HG03378 (cell line): ENCODE measurements at regions not wholly inside any gene's neighbourhood (a gene's known extent, or its start where the extent isn't known, plus 50 kb on each side); places are given as distances from the start of the nearest gene placed in this dataset.

Experiments used
- ATAC-seq: cut with Tn5 transposase; IDR thresholded peaks from one replicate; pipeline ENCODE4 v1.9.1; 2021; ENCODE audit warnings: mild to moderate bottlenecking, moderate library complexity; ENCODE audit not compliant: unreplicated experiment

DNA sequence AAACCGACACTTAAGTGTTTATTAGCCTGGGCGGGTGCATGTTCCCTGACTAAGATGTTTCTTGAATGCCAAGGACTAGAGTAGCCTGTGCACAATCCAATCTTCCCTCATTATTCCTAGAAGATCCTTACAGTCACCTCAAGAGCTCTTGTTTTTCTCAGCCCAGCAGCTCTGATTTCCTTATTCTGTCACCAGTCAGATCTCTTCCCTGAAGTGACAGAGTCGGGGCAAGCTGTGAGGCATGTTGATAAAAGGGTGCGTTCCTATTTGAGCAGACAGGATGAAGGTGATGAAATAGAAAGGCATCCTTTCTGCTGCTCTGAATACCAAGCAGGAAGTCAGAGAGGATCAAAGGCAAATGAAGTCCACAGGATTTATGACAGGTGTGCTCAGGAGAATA is 125.6 kb upstream of the MCTP2 start:
- no peak for ATAC-seq

DNA sequence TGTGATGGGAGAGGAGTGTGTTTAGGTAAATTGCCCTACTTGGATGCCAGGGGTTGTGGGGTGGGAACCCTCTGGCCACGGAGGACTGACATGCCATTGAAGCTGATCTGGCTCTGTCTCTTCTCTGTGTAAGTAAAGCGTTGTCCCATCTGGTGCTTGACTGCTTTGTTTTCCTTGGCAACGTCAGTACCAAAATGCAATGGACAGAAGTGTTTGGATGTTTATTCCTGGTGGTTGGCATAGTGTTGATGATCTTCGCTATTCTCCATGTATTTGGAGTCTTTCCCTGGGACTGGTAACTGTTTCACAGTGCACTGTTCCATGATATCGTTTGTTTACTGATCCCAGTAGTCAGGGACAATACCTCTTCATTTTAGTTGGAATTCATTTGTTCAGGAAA is 130.5 kb upstream of the MCTP2 start:
- ATAC-seq, result no peak

- no peak for ATAC-seq
Observed at GRCh38 chr15:94099574-94099960, 131.8 kb upstream of the MCTP2 start.

DNA sequence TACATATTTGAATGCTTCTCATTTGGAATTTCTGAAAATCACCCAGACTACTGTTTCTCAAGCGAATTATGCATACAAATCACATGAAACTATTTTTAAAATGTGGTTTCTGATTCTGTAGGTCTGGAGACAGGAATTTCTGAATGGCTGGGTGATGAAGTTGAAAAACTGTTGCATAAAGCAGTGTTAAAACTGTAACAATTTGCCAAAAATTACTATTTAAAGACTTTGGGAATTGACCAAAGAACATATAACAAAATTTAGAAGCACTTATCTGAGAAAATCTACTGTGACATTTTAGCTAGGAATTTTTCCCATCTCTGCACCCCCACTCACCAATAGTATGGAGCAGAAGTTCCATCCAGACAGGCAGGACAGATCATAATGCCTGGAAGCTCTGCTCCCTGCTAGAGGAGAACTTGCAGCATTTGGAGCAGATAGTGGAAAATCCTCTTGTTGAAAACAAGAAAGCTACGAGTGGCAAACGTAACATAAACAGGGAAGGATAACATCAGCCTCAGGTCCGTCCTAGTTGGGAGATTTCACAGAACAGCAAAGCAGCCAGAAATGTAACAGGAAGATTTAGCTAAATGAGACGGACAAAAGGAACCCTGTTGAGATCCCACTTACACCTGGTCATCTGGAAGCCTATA is 132.3 kb upstream of the MCTP2 start:
- no peak for ATAC-seq

- no peak for ATAC-seq
Observed at GRCh38 chr15:94097552-94097951, 133.8 kb upstream of the MCTP2 start.

DNA sequence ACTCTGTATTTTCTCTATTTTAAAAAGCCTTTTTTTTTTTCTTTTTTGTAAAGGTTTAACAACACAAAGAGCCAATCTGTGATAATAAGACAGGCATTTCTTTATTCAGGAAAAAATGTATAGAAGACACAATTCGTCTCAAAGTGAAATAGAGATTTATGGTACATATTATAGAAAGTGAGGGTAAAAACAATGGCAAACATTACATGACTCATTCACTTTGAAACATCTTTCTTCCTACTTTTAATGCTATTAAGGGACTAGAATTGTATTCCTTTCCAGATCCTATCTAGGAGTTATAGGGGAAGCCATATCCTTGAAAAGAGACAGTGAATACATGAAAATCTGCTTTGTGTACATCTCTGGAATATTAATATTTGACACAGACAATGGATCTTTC is 137.1 kb upstream of the MCTP2 start:
- ATAC-seq, result no peak

- no peak for ATAC-seq
Observed at GRCh38 chr15:94086341-94086740, 145.0 kb upstream of the MCTP2 start.

DNA sequence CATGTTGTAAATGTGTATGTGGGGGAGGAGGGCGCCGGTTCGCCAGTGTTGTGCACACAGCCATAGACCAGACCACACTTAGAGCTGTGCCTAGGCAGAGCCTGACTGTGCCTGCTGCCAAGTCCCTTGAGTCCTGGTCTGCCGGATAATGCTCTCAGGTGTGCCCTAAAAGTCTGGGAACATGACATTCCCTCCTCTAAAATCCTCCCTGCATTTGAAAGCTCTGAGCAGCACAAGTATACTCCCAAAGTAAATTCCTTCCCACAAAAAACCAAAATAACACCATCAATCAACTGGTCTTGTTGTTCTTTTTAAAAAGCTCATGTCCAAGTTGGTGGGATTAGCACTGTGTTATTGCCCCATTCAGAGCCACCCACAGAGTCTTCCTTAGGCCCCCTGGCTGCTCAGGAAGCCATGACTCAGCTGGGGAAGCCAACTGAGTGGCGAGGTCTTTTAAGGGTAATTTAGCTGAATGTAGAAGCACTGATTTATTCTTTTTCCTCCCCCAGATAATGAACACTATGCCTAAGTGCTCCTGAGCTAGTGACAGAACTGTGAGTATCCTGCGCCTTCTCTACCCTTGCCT is 147.8 kb upstream of the MCTP2 start:
- no peak for ATAC-seq

GRCh38 chr15:94081829-94082228 is 149.5 kb upstream of the MCTP2 start:
- no peak for ATAC-seq

DNA sequence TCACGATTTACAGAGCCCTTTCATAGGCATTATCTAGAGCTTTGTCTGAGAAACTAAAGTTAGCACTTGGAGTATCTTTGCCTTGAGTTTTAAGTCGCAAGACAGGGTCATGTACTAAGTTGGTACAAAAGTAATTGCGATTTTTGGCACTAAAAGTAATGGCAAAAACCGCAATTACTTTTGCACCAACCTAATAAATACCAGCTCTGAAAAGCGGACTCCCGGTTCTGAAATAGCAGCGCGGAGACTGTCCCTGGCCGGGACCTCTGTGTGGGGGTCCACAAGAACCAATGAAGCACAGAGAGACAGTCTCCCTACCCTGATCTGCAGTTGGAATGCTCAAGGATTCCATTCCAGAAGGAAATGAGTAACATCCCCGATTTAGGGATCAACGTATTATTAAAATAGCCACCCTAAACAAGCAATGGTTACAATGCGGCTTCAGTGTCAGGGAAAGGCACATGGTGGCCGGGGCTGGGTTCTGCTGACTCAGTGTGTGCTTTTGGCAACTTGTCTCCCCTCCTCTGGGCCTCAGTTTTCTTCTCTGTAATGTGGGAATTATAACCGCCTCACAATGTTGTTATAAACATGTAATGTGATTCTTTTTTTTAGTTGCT is 150.3 kb upstream of the MCTP2 start:
- no peak for ATAC-seq

- ATAC-seq, result no peak
Observed at GRCh38 chr15:94080416-94080815, 150.9 kb upstream of the MCTP2 start.

DNA sequence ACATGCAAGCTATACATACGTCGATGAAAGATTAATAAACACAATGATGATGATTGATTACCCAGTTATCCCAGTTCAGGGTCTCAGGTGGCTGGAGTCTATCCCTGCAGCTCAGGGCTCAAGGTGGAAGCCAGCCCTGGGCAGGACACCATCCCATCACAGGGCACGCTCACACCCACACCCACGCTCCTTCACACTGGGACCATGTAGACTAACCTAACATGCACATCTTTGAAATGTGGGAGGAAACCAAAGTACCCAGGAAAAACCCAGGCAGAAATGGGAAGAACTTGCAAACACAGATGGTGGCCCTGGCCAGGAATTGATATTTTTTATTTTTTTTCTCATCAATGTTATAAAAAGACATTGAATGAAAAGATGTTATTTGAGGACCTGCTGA is 151.4 kb upstream of the MCTP2 start:
- ATAC-seq, result no peak

DNA sequence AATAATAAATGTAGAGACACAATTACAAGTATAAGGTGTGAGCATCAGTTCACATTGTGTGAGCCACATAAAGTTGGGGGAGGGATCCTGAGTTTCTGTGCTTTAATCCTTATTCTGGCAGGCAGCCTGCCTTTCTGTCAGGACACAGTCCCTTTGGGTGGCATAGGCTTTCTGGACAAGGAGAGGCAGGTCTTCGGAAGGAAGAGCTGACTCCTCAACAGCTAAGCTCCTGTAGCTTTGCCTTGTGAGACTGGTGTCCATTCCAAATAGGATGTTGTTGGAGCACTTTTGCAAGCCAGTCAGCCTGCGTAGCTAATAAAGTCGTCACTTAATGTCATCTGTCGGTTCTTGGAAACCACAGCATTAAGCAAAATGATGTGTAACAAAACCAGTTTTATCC is 151.9 kb upstream of the MCTP2 start:
- ATAC-seq, result no peak

GRCh38 chr15:94077938-94078337 is 153.4 kb upstream of the MCTP2 start:
- ATAC-seq, result no peak

- no peak for ATAC-seq
Observed at GRCh38 chr15:94075349-94075748, 156.0 kb upstream of the MCTP2 start.

DNA sequence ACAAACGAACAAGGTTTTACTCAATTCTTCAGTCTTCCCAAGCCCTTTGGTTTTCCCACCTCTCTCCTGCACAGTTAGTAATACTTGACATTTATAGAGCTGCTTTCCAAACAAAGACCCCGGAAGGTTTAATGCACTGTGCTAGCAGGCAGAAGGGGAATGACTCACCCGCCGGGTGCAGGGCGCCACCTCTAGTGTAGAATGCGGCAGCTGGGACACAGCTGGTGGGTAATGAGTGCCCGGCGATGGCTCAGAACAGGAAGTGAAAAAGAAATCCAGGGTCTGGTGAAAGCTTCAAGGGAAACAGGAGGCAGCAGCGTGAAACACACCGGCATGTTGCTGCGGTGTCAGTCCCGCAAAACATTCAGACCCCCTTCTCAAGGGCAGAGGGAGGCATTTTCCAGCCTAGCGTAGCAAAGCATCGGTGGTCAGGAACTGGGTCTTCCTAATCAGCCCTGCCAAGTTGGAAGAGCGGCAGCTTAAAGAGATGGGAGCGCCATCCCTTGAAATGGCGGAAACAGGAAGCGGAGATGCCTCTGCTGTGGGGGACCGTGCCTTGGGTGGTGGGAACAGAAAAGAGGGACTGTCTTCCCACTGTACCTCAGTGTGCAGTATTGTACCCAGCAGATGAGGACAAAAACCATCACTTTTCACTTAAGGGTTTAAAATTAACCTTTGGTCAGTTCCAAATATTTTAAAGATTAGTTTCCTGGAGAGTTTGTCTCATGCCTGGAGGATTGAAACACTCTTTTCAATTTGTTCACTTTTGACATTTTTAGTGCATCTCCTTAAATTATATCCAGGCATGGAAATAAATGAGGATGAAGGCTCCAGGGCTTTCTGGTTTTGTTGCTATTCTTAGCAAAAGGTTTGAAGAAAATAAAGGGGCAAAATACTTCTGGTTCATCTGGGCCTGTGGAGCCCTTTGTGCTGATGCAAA is 160.7 kb upstream of the MCTP2 start:
- ATAC-seq, result no peak

- ATAC-seq, result no peak
Observed at GRCh38 chr15:94069844-94070243, 161.5 kb upstream of the MCTP2 start.

GRCh38 chr15:94066811-94067210 is 164.6 kb upstream of the MCTP2 start:
- ATAC-seq, result no peak

DNA sequence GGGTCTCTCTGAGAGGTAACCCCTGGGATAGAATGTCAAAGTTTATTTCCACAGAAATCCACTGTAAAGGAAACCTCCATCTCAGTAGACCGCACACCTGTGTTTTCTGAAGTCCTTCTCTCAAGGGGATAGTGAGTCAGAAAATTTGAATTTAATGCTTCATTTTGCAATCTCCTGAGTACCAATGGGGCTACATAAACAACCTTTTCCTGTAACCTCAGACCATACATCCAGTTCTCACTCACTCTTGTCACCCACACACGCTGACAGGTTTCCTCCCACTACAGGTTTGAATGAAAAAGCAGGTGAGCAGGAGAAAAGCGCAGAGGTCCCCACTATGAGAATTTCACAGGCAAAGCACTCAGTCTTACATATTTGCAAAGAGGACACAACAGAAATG is 165.3 kb upstream of the MCTP2 start:
- no peak for ATAC-seq

- no peak for ATAC-seq
Observed at GRCh38 chr15:94064676-94065313, 166.6 kb upstream of the MCTP2 start.

GRCh38 chr15:94061041-94061440 is 170.3 kb upstream of the MCTP2 start:
- no peak for ATAC-seq
